Astrocyte (in vitro differentiated cells and primary cell): ENCODE measurements at regions not wholly inside any gene's neighbourhood (a gene's known extent, or its start where the extent isn't known, plus 50 kb on each side); places are given as distances from the start of the nearest gene placed in this dataset.
"Not testable (repeated sequence)": the region's sequence is repeated elsewhere in the genome, so short reads cannot be mapped to it uniquely, and the experiment has no call there.

Source experiments
- DNase-seq: peaks from one replicate; pipeline ENCODE4 v3.0.0-alpha.2; 2010; ENCODE audit warnings: low read depth
- FAIRE-seq: peaks from 2 replicates; lab custom pipeline; 2011; peaks lifted over from hg19 to GRCh38; lab: Jason Lieb, UNC
- H2AFZ ChIP-seq: 2 replicates; pipeline ENCODE4 v1.6.0; 2012; ENCODE audit warnings: low read depth, low read length, inconsistent platforms
- H3K27ac ChIP-seq: 2 replicates; pipeline ENCODE4 v1.5.1; 2011; ENCODE audit warnings: low read depth, low read length, inconsistent platforms
- H3K27me3 ChIP-seq: 2 replicates; pipeline ENCODE4 v1.6.0; 2011; ENCODE audit warnings: low read length, inconsistent platforms; ENCODE audit not compliant: insufficient read depth
- H3K36me3 ChIP-seq: 2 replicates; pipeline ENCODE4 v1.5.1; 2011; ENCODE audit warnings: low read length, inconsistent platforms; ENCODE audit not compliant: insufficient read depth
- H3K4me1 ChIP-seq: 2 replicates; pipeline ENCODE4 v1.5.1; 2011; ENCODE audit warnings: low read length, inconsistent platforms; ENCODE audit not compliant: insufficient read depth
- H3K4me2 ChIP-seq: 2 replicates; pipeline ENCODE4 v1.6.0; 2012; ENCODE audit warnings: low read length, inconsistent platforms
- H3K4me3 ChIP-seq: 2 replicates; pipeline ENCODE4 v1.5.1; 2011; ENCODE audit warnings: low read depth, mild to moderate bottlenecking, low read length, inconsistent platforms; ENCODE audit not compliant: insufficient read depth
- H3K79me2 ChIP-seq: 2 replicates; pipeline ENCODE4 v1.6.0; 2012; ENCODE audit warnings: mild to moderate bottlenecking, low read length, inconsistent platforms; ENCODE audit not compliant: insufficient read depth
- H3K9ac ChIP-seq: 2 replicates; pipeline ENCODE4 v1.6.0; 2012; ENCODE audit warnings: mild to moderate bottlenecking, low read length, inconsistent platforms
- H3K9me3 ChIP-seq: 2 replicates; pipeline ENCODE4 v1.5.1; 2012; ENCODE audit warnings: low read depth, mild to moderate bottlenecking, low read length, inconsistent platforms; ENCODE audit not compliant: insufficient read depth
- H4K20me1 ChIP-seq: 2 replicates; pipeline ENCODE4 v1.6.0; 2012; ENCODE audit warnings: low read length, inconsistent platforms; ENCODE audit not compliant: insufficient read depth
- H3K27ac Mint-ChIP-seq: one replicate; pipeline ENCODE4 v1.8.0; 2021; ENCODE audit warnings: mild to moderate bottlenecking, mixed read lengths; ENCODE audit not compliant: unreplicated experiment
- H3K27me3 Mint-ChIP-seq: one replicate; pipeline ENCODE4 v1.8.0; 2021; ENCODE audit warnings: low read depth, mixed read lengths; ENCODE audit not compliant: unreplicated experiment
- H3K36me3 Mint-ChIP-seq: one replicate; pipeline ENCODE4 v1.8.0; 2021; ENCODE audit warnings: low read depth, mixed read lengths; ENCODE audit not compliant: unreplicated experiment
- H3K4me1 Mint-ChIP-seq: one replicate; pipeline ENCODE4 v1.8.0; 2021; ENCODE audit warnings: low read depth, mixed read lengths; ENCODE audit not compliant: unreplicated experiment
- H3K4me3 Mint-ChIP-seq: one replicate; pipeline ENCODE4 v1.8.0; 2021; ENCODE audit warnings: mild to moderate bottlenecking, moderate library complexity, mixed read lengths; ENCODE audit not compliant: unreplicated experiment
- H3K9me3 Mint-ChIP-seq: one replicate; pipeline ENCODE4 v1.8.0; 2021; ENCODE audit warnings: mild to moderate bottlenecking, mixed read lengths; ENCODE audit not compliant: unreplicated experiment
- CTCF ChIP-seq: IDR thresholded peaks from 2 replicates; pipeline ENCODE4 v1.5.1; 2011; ENCODE audit warnings: low read depth, mild to moderate bottlenecking, inconsistent platforms, low read length, moderate library complexity; ENCODE audit not compliant: insufficient read depth
- EZH2 ChIP-seq: IDR thresholded peaks from 2 replicates; pipeline ENCODE4 v1.6.1; 2012; ENCODE audit warnings: mild to moderate bottlenecking, low read length, inconsistent platforms; ENCODE audit not compliant: insufficient read depth

- FAIRE-seq = peak; percentile 95
- TF ChIP-seq EZH2 (no peak), CTCF (peak; percentile 61)
- Histone ChIP-seq H3K9me3 (no peaks in the 10 kb centered on the region), H3K27ac (no peak overlapping the region), H3K9ac (no peak overlapping the region), H3K27me3 (no peaks in the 10 kb centered on the region), H3K36me3 (no peaks in the 10 kb centered on the region), H3K4me1 (no peaks in the 10 kb centered on the region), H3K4me2 (no peak overlapping the region), H2AFZ (no peak overlapping the region), H3K79me2 (no peaks in the 10 kb centered on the region), H3K4me3 (no peak overlapping the region), H4K20me1 (no peaks in the 10 kb centered on the region)
- peak; percentile 12 for DNase-seq
- peaks cover 5% of the 10 kb centered on the region for H3K27me3 Mint-ChIP-seq
- H3K27ac Mint-ChIP-seq = no peak overlapping the region
- no peaks in the 10 kb centered on the region for H3K9me3 Mint-ChIP-seq
- H3K36me3 Mint-ChIP-seq = no peaks in the 10 kb centered on the region
- no peak overlapping the region for H3K4me3 Mint-ChIP-seq
- no peaks in the 10 kb centered on the region for H3K4me1 Mint-ChIP-seq
Measured at GRCh38 chrX:50988649-50989048, 78.1 kb downstream of the BMP15 start.

GRCh38 chrX:50996930-50997329, 86.4 kb downstream of the BMP15 start:
- Mint-ChIP-seq H3K36me3 (no peaks in the 10 kb centered on the region), H3K27me3 (peaks cover 7% of the 10 kb centered on the region), H3K9me3 (no peaks in the 10 kb centered on the region), H3K4me1 (no peaks in the 10 kb centered on the region), H3K4me3 (no peak overlapping the region), H3K27ac (no peak overlapping the region)
- Histone ChIP-seq H3K36me3 (no peaks in the 10 kb centered on the region), H3K27me3 (no peaks in the 10 kb centered on the region), H3K9me3 (no peaks in the 10 kb centered on the region), H3K4me3 (no peak overlapping the region), H3K27ac (no peak overlapping the region), H3K9ac (no peak overlapping the region), H2AFZ (no peak overlapping the region), H4K20me1 (no peaks in the 10 kb centered on the region), H3K4me1 (no peaks in the 10 kb centered on the region), H3K79me2 (no peaks in the 10 kb centered on the region), H3K4me2 (no peak overlapping the region)
- no peak for TF ChIP-seq CTCF
- no peak for TF ChIP-seq EZH2
- FAIRE-seq (peak; percentile 43), DNase-seq (no peak)

DNA sequence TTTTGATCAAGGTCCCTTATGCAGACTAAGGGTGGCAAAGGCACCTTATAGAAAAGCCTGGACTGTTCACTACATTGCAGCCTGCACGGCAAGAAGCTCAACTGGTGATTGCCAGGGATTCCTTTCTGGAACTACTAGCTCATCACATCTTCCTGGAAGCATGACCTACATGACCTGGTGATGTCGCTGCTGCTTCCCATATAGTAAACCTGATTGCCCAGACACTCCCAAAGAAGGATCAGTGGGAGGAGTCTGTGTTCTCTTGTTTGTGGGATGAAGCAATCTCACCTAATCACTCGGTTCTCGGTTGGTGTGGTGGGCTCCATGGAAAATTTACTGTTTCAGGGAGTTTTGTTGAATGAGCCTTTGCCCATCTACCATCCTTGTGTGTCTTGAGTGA, 89.8 kb downstream of the BMP15 start:
- H3K4me1 Mint-ChIP-seq, H3K27ac Mint-ChIP-seq, H3K4me3 ChIP-seq, H3K27ac ChIP-seq, H3K4me3 Mint-ChIP-seq, H3K79me2 ChIP-seq, H2AFZ ChIP-seq, H3K9me3 ChIP-seq, H3K9ac ChIP-seq, H3K36me3 ChIP-seq, H3K27me3 Mint-ChIP-seq, DNase-seq, H3K36me3 Mint-ChIP-seq, H3K4me1 ChIP-seq, H3K27me3 ChIP-seq, H4K20me1 ChIP-seq, H3K4me2 ChIP-seq, H3K9me3 Mint-ChIP-seq: not testable (repeated sequence)
- peak; percentile 88 for FAIRE-seq

- not testable (repeated sequence) for H3K9me3 ChIP-seq, H3K27ac ChIP-seq, H3K79me2 ChIP-seq, H2AFZ ChIP-seq, DNase-seq, H3K36me3 Mint-ChIP-seq, H3K4me2 ChIP-seq, H3K4me3 ChIP-seq, H3K9ac ChIP-seq, H3K36me3 ChIP-seq, H3K27ac Mint-ChIP-seq, H4K20me1 ChIP-seq, H3K27me3 ChIP-seq, H3K4me3 Mint-ChIP-seq, H3K27me3 Mint-ChIP-seq, H3K9me3 Mint-ChIP-seq, H3K4me1 ChIP-seq, H3K4me1 Mint-ChIP-seq
- FAIRE-seq = peak; percentile 65
Measured at GRCh38 chrX:51001733-51002632, 91.4 kb downstream of the BMP15 start.
